GM12878 (cell line): ENCODE measurements at regions not wholly inside any gene's neighbourhood (a gene's known extent, or its start where the extent isn't known, plus 50 kb on each side); places are given as distances from the start of the nearest gene placed in this dataset.

Source experiments
- ATAC-seq: fragments of 200-7000 bp; cut with Tn5 transposase; 3 replicates; pipeline ENCODE4 v1.9.1; 2020; ENCODE audit warnings: mild to moderate bottlenecking, moderate library complexity
- BruUV-seq: library from RNA; stranded (reverse); fragments of 400-500 nt; replicated peaks from 2 replicates; lab custom pipeline; 2021; lab: Mats Ljungman, UMichigan
- CTCF ChIA-PET: fragments of 300-600 bp; sonication (Branson Sonifier 250); formaldehyde crosslinking; extraction: SDS; loops from one replicate; lab custom pipeline; 2021; ENCODE audit warnings: inconsistent platforms; lab: Yijun Ruan, JAX
- POLR2A ChIA-PET: fragments of 350-600 bp; formaldehyde crosslinking; extraction: SDS; loops from one replicate; lab custom pipeline; 2021; ENCODE audit warnings: inconsistent platforms; lab: Charles Lee
- RAD21 ChIA-PET: fragments of 300-600 bp; sonication (Branson Sonifier 250); formaldehyde crosslinking; loops from one replicate; lab custom pipeline; 2023; ENCODE audit warnings: antibody characterized with exemption; ENCODE audit not compliant: unreplicated experiment; lab: Charles Lee
- SMC1A ChIA-PET: fragments of 300-600 bp; sonication (Branson Sonifier 250); formaldehyde crosslinking; loops from one replicate; lab custom pipeline; 2023; ENCODE audit not compliant: unreplicated experiment, uncharacterized antibody; lab: Charles Lee
- DNase-seq: peaks from one replicate; pipeline ENCODE4 v3.0.0-alpha.2; 2011; ENCODE audit warnings: low read depth, low spot score
- FAIRE-seq: peaks from 3 replicates; lab custom pipeline; 2011; peaks lifted over from hg19 to GRCh38; lab: Jason Lieb, UNC
- H2AFZ ChIP-seq: 2 replicates; pipeline ENCODE4 v1.6.0; 2011; ENCODE audit warnings: low read depth, low read length, control low read depth; ENCODE audit not compliant: control insufficient read depth
- H3K27ac ChIP-seq: 2 replicates; pipeline ENCODE4 v1.5.1; 2011; ENCODE audit warnings: control low read depth; ENCODE audit not compliant: control insufficient read depth, insufficient read depth
- H3K27me3 ChIP-seq, 2 experiments: replicated peaks in 1 of 2; 2 replicates each; pipeline versions ENCODE4 v1.6.0 to v1.6.1; 2011; ENCODE audit warnings: low read length in 1 of 2; ENCODE audit not compliant: control insufficient read depth in 2 of 2, insufficient read depth in 2 of 2
- H3K36me3 ChIP-seq, 2 experiments: 2 replicates each; pipeline ENCODE4 v1.5.1; 2011; ENCODE audit warnings: low read length in 1 of 2; ENCODE audit not compliant: control insufficient read depth in 2 of 2, insufficient read depth in 2 of 2
- H3K4me1 ChIP-seq: 2 replicates; pipeline ENCODE4 v1.6.1; 2011; ENCODE audit warnings: mild to moderate bottlenecking, low read length, moderate library complexity, mixed read lengths; ENCODE audit not compliant: control insufficient read depth, insufficient read depth
- H3K4me2 ChIP-seq: 2 replicates; pipeline ENCODE4 v1.6.0; 2011; ENCODE audit warnings: control low read depth; ENCODE audit not compliant: control insufficient read depth, insufficient read depth
- H3K4me3 ChIP-seq: fragments of 200-600 bp; sonication (generic); 2 replicates; pipeline ENCODE4 v1.5.1; 2016
- H3K79me2 ChIP-seq: 2 replicates; pipeline ENCODE4 v1.6.0; 2011; ENCODE audit warnings: low read length; ENCODE audit not compliant: control insufficient read depth, insufficient read depth
- H3K9ac ChIP-seq: 2 replicates; pipeline ENCODE4 v1.8.0; 2011; ENCODE audit warnings: low read length, control low read depth, mixed read lengths; ENCODE audit not compliant: control insufficient read depth, insufficient read depth
- H3K9me3 ChIP-seq: replicated peaks from 3 replicates; pipeline ENCODE4 v1.5.1; 2011; ENCODE audit warnings: mild to moderate bottlenecking, low read length; ENCODE audit not compliant: control insufficient read depth, insufficient read depth
- H4K20me1 ChIP-seq: 2 replicates; pipeline ENCODE4 v1.6.0; 2011; ENCODE audit not compliant: control insufficient read depth, insufficient read depth
- BACH1 ChIP-seq: fragments of 450-650 bp; IDR thresholded peaks from 2 replicates; pipeline ENCODE4 v1.6.1; 2017; ENCODE audit warnings: mild to moderate bottlenecking, borderline replicate concordance
- BHLHE40 ChIP-seq, 2 experiments: fragments of 450-650 bp in 1 of 2; IDR thresholded peaks; 2 replicates each; pipeline ENCODE4 v1.6.1; 2011 to 2017; ENCODE audit warnings: low read depth in 2 of 2, borderline replicate concordance in 1 of 2, improper control_type of control experiment in 1 of 2, low read length in 1 of 2, mild to moderate bottlenecking in 1 of 2
- EP300 ChIP-seq, 2 experiments: fragments of 150-350 bp in 1 of 2; IDR thresholded peaks; 2 replicates each; pipeline ENCODE4 v1.6.1; 2011 to 2012; ENCODE audit warnings: low read depth in 2 of 2, low read length in 2 of 2, borderline replicate concordance in 1 of 2, improper control_type of control experiment in 1 of 2, inconsistent platforms in 1 of 2; ENCODE audit not compliant: control insufficient read depth in 1 of 2
- GABPA ChIP-seq: IDR thresholded peaks from 2 replicates; pipeline ENCODE4 v1.6.1; 2014; ENCODE audit warnings: antibody characterized with exemption, low read depth, mild to moderate bottlenecking, inconsistent platforms
- KDM1A ChIP-seq: fragments of 200-600 bp; sonication (generic); IDR thresholded peaks from 2 replicates; pipeline ENCODE4 v1.6.1; 2016; ENCODE audit warnings: borderline replicate concordance
- MLLT1 ChIP-seq: fragments of 450-650 bp; IDR thresholded peaks from 2 replicates; pipeline ENCODE4 v1.6.1; 2016; ENCODE audit warnings: mild to moderate bottlenecking
- NBN ChIP-seq: fragments of 450-650 bp; IDR thresholded peaks from 2 replicates; pipeline ENCODE4 v1.6.1; 2016
- POLR2A ChIP-seq: IDR thresholded peaks from 2 replicates; pipeline ENCODE4 v1.6.1; 2011; ENCODE audit warnings: low read depth, mild to moderate bottlenecking, low read length
- POU2F2 ChIP-seq: IDR thresholded peaks from 3 replicates; pipeline ENCODE4 v1.6.1; 2011; ENCODE audit warnings: low read depth, mild to moderate bottlenecking, low read length, borderline replicate concordance
- TAF1 ChIP-seq: IDR thresholded peaks from 2 replicates; pipeline ENCODE4 v1.6.1; 2011; ENCODE audit warnings: mild to moderate bottlenecking, low read depth, low read length, borderline replicate concordance
- ZNF592 ChIP-seq: fragments of 450-650 bp; IDR thresholded peaks from 2 replicates; pipeline ENCODE4 v1.6.1; 2017; ENCODE audit warnings: mild to moderate bottlenecking, moderate library complexity
- ZNF622 ChIP-seq: fragments of 450-650 bp; IDR thresholded peaks from 2 replicates; pipeline ENCODE4 v1.6.1; 2017; ENCODE audit warnings: mild to moderate bottlenecking, inconsistent platforms
- WGBS: methylation state at CpG from one replicate; pipeline ENCODE4 v1.1.6; 2016; ENCODE audit warnings: low lambda C conversion rate; ENCODE audit not compliant: insufficient replicate concordance, insufficient coverage; ENCODE audit errors: missing lambda C conversion rate; 5-methylcytosine and 5-hydroxymethylcytosine counted together
- in situ Hi-C: fragments of 300-500 bp; cut with MboI; formaldehyde crosslinking; loops from 9 replicates; pipeline ENCODE4 v1.14.3; 2018; ENCODE audit warnings: mixed read lengths
- intact Hi-C: fragments of 100-400 bp; cut with micrococcal nuclease; formaldehyde crosslinking; loops from one replicate; pipeline ENCODE4 v1.14.2; 2022; ENCODE audit not compliant: unreplicated experiment

GRCh38 chr3:5554245-5554747, 366.8 kb downstream of the EDEM1 start:
- intact Hi-C loops (no loop called here), in situ Hi-C loops (no loop called here)
- Histone ChIP-seq H2AFZ (no peak overlapping the region), H3K9ac (no peak overlapping the region), H3K4me1 (no peaks in the 10 kb centered on the region), H3K4me3 (no peak overlapping the region), H3K4me2 (no peak overlapping the region), H3K36me3 (no peaks in the 10 kb centered on the region), H3K27me3 (no peaks in the 10 kb centered on the region), H3K9me3 (no peaks in the 10 kb centered on the region), H3K79me2 (no peaks in the 10 kb centered on the region), H3K27ac (no peak overlapping the region), H4K20me1 (no peaks in the 10 kb centered on the region)
- no peak for FAIRE-seq
- ChIA-PET POLR2A (no interaction called here), SMC1A (interaction anchor here (0.6 to 1.0 kb wide), 2 partner anchors 43 to 1551 kb away, joined by 3 read pairs; no protein-coding TSS in a partner anchor), CTCF (interaction anchor here (0.7 kb wide), 1 partner anchor 128 kb away, joined by 3 read pairs; no protein-coding TSS in a partner anchor), RAD21 (no interaction called here)
- ATAC-seq, result no peak
- no TSS peak for BruUV-seq
- no peak for DNase-seq
- TF ChIP-seq BHLHE40 (IDR thresholded peaks at IDR 0.05; ENCODE audit: borderline replicate concordance in 1 of 2, low read depth in 2 of 2, low read length in 1 of 2) (no peak), POLR2A (no peak)

GRCh38 chr3:5560199-5560598, 372.7 kb downstream of the EDEM1 start:
- ChIA-PET RAD21 (no interaction called here), CTCF (interaction anchor here (0.5 to 1.6 kb wide), 2 partner anchors 8 to 1316 kb away, joined by 3 to 4 read pairs; no protein-coding TSS in a partner anchor), SMC1A (no interaction called here), POLR2A (no interaction called here)
- Histone ChIP-seq H3K79me2 (no peaks in the 10 kb centered on the region), H3K27me3 (no peaks in the 10 kb centered on the region), H3K9ac (no peak overlapping the region), H3K4me1 (no peaks in the 10 kb centered on the region), H2AFZ (no peak overlapping the region), H3K9me3 (no peaks in the 10 kb centered on the region), H3K4me3 (no peak overlapping the region), H3K36me3 (no peaks in the 10 kb centered on the region), H3K4me2 (no peak overlapping the region), H4K20me1 (no peaks in the 10 kb centered on the region), H3K27ac (no peak overlapping the region)
- no peak for DNase-seq
- intact Hi-C loops, result no loop called here
- no TSS peak for BruUV-seq
- ATAC-seq, result no peak
- in situ Hi-C loops, result no loop called here
- 50% methylated on average over 1 of the region's 1 CpG for WGBS
- no peak for FAIRE-seq
- TF ChIP-seq KDM1A, result no peak
- no peak for TF ChIP-seq TAF1
- no peak for TF ChIP-seq POU2F2
- TF ChIP-seq ZNF592, result no peak
- TF ChIP-seq EP300 (IDR thresholded peaks at IDR 0.05; ENCODE audit: borderline replicate concordance in 1 of 2, control insufficient read depth in 1 of 2, low read depth in 2 of 2, low read length in 2 of 2), result no peak
- no peak for TF ChIP-seq ZNF622
- no peak for TF ChIP-seq BACH1
- TF ChIP-seq GABPA, result no peak
- no peak for TF ChIP-seq MLLT1
- TF ChIP-seq NBN, result no peak
